Stimulated activated CD4-positive, alpha-beta T cell treated with anti-CD3 and anti-CD28 coated beads, Interleukin-4, amount 100 ng/mL, for 1 hour (primary cell): ENCODE measurements at regions not wholly inside any gene's neighbourhood (a gene's known extent, or its start where the extent isn't known, plus 50 kb on each side); places are given as distances from the start of the nearest gene placed in this dataset.
"Not testable (repeated sequence)": the region's sequence is repeated elsewhere in the genome, so short reads cannot be mapped to it uniquely, and the experiment has no call there.

Experiments
- DNase-seq: peaks from one replicate; pipeline ENCODE4 v3.0.0-alpha.2; 2020

DNA sequence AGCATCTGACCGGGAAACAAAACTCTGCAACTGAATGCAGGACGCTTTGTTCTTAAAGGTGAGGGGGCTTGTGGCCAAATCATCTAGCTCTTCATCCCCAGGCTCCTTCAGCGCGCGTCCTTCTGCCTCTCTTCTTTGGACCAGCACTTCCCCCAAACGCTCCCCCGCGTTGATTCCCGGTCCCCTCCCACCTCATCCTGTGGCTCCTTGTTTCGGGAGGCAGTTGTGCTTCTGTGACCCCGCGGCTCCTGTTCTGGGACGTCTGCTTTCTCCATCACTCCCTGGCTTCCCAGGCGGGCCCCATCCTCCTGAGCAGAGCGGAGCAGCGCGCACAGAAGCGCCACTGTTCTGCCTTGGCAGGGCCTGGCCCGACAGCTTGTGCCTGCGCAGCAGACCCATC lies 109.7 kb upstream of the ZNG1E start:
- DNase-seq: not testable (repeated sequence)

DNA sequence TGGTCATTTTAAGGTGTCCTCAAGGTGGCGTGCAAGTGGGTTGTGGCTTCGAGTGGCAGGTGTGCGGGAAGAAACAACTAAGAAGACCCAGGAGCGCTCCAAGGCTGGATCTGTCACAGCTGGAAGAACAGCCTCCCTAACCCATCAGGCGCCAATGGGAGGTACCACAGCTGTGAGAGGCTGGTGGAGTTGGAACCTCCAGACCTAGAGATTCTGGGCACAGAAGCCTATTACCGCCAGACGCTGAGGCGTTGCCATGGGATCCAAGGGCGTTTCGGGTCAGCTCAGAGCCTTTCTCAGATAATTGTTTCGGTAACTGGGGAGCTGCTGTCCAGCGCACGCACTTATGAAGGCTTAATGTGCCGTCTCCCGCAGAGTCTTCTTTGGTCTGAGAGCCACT lies 156.7 kb upstream of the ZNG1E start:
- DNase-seq: not testable (repeated sequence)

GRCh38 chr9:65514465-65514864 lies 161.3 kb upstream of the ZNG1E start:
- DNase-seq: not testable (repeated sequence)

DNA sequence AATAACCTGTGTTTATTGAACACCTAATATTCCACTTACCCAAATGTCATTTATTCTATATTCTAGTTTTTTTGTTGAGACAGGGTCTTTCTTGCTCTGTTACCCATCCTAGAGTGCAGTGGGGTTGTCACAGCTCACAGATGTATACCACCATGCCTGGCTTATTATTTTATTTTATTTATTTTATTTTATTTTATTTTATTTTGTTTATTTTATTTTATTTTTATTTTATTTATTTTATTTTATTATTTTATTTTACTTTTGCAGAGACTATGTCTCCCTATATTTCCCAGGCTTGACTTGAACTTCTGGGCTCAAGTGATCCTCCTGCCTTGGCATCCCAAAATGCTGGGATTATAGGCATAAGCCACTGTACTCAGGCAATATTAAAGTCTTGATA lies 167.8 kb upstream of the ZNG1E start:
- DNase-seq: not testable (repeated sequence)

DNA sequence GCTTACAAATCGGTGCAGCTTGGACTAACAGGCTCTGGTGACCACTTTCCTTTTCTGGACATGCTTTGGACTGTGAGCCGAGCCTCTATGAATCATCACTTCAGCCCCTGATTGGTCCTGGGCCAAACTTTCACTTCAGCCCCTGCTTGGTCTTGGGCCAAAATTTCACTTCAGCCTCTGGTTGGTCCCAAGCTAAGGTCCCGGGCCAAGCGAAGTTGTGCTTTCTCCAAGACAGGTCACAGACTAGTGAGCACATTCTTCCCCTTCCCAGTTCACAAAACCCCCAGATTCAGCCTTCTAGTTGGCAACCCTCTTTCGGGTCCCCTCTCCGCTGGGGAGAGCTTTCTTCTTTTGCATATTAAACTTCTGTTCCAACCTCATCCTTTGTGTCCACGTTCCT lies 171.0 kb upstream of the ZNG1E start:
- not testable (repeated sequence) for DNase-seq

DNA sequence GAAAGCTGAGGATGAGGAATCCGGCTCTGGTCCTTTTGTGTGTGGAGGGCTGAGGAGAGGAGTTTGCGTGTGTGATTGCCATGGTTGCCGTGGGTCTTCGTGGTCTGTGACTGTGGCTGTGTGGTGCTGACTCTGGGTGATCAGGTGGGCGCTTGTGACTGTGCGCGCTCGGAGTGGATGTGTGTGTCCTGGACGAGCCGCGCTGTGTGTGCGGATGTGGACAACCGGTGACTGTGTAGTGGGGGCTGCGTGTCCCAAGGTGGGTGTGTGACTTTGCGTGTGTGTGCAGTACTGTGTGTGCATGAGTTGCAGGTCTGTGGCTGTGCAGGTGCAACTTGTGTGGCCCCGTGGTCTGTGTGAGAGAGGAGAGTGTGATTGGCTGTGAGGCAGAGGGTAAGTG lies 172.0 kb upstream of the ZNG1E start:
- not testable (repeated sequence) for DNase-seq

DNA sequence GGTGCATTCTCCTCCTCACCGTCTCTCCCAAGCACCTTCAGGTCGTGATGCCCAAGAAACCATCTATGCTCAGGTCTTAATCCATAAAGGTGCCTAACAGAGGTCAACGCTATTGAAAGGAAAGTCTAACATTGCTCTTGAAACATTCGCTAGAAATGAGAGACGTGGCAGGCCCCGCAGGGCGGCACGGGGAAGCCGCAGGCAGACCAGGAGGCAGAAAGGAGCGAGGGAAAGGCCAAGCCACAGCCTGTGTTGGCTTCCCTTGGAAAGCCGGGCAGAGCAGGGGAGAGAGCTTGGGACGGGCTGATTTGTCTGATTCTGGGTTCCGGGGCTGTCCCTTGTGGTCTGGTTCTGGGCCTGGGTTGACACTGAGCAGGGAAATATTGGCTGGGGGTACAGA lies 192.8 kb upstream of the ZNG1E start:
- not testable (repeated sequence) for DNase-seq

DNA sequence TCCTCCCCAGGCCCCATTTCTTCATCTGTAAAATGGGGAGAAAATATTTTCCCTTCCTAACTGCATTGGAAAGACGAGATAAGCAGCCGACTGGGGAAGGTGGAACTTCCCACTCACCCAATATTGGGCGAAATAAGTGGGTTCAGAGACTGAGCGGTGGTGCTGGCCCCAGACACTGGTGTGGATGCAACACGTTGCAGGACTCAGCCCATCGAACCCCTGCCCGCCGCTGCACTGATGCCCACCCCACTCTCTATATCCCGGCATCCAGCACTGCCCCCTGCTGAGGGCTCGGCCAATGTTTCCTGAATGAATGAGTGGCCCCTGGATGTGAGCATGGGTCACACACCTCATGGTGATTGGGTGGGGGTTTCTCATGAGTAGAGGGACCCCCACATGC lies 194.4 kb upstream of the ZNG1E start:
- not testable (repeated sequence) for DNase-seq

DNA sequence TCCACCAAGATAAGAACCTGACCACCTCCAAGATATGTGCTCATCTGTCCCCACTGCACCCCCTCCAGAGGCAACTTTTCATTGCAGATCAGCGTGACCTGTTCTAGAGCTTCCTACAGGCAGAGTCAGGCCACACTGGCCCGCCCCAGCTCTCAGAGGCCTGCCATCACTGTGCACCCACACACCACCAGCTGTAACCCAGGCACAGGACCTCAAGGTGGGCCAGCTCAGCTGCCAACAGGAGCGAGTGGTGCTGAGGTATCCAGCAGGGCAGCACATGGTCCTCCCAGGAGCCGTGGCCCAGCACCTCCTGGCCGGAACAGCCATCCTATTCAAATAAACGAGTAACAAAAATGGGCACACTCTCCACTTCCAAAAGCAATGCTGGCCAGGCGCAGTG lies 189.9 kb upstream of the FOXD4L5 start:
- DNase-seq: not testable (repeated sequence)

DNA sequence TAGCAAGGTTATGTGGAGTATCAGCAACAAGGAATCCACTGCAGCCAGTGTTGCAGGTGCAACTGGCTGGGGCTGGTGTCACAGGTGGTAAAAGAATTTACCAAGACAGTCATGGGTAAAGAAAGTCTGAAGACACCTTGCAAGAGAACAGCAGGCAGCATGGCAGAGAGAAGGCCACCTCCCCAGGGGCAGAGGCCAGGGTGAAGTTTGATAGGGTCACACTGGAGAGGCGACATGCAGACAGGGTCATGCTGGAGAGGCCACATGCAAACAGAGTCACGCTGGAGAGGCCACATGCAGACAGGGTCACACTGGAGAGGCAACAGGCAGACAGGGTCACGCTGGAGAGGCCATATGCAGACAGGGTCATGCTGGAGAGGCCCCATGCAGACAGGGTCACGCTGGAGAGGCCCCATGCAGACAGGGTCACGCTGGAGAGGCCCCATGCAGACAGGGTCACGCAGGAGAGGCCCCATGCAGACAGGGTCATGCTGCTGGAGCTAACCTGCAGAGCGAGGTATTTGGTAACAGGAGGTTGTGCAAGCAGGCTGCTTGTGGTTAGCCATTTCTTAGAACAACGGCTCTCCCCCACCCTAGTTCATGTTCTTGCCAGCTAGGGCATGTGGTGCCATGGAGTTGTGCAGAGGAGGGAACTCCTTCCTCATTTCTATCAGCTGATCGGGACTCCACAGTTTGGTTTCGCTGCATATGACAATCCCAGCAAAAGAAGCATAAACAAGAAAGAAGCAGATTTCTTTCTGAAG lies 188.2 kb upstream of the FOXD4L5 start:
- DNase-seq: not testable (repeated sequence)

GRCh38 chr9:65471106-65471505 lies 186.1 kb upstream of the FOXD4L5 start:
- not testable (repeated sequence) for DNase-seq

GRCh38 chr9:65466911-65467734 lies 182.1 kb upstream of the FOXD4L5 start:
- DNase-seq: not testable (repeated sequence)

DNA sequence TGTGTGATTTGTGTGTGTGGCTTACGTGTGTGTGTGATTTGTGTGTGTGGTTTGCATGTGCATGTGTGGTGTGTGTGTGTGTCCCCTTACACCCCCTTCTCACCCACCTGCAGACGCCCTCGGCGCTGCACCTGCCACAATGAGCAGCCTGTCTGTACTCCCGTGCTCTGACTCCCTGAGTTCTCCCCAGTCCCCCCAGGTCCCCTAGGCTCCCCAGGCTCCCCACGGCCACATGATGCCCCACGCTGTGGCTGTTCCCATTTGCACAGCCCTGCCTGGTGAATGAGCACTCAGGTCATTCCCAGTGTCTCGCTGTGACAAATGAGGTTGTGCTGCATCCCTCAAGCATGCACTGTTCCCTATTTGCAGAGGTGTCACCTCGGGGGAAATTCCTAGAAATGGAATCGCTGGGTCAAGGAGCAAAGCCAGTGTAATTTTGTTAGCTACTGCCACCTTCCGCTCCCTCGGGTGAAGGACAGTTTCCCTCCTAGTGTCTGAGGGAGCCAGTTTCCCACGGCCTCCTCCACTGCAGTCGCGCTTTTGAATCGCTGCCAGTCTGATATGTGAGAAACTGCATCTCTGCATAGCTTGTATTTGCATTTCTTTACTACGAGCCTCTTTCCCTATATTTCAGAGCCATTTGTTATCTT lies 180.4 kb upstream of the FOXD4L5 start:
- not testable (repeated sequence) for DNase-seq

GRCh38 chr9:65462476-65462875 lies 177.5 kb upstream of the FOXD4L5 start:
- DNase-seq: not testable (repeated sequence)

DNA sequence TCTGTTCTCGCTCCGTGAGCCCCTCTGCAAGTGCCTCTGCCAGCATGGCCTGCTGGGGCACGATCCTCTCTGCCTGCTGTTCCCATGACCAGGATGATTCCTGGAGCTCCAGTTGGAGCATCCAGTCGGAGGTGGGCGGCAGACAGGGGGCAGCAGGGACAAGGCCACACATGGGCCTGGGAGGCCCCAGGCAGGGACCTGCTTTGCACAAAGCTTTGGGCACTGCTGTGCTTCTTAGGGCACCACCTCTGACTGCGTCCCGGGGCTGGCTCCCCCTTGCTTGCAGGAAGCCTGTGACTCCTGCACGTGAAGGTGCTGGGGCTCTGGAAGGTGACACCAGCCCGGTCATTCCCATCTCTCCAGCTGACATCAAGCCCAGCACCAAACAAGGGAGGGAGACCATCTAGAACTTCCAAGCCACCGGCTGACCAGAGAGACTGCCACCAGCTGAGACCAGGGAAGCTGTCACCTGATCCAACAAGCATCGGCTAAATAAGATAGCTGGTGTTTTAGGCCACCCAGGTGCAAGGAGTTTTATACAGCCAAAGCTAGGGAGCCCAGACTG lies 174.8 kb upstream of the FOXD4L5 start:
- no peak for DNase-seq

GRCh38 chr9:65458992-65459391 lies 174.0 kb upstream of the FOXD4L5 start:
- no peak for DNase-seq

DNA sequence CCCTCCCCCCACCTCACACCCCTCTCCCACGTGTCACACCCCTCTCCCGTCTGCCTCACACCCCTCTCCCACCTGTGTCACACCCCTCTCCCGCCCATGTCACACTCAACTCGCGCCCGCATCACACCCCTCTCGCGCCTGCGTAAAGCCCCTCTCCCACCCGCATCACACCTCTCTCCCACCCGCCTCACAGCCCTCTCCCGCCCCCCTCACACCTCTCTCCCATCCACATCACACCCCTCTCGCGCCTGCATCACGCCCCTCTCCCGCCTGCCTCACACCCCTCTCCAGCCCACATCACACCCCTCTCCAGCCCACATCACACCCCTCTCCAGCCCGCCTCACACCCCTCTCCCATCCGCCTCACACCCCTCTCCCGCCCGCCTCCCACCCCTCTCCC lies 173.5 kb upstream of the FOXD4L5 start:
- DNase-seq: no peak

DNA sequence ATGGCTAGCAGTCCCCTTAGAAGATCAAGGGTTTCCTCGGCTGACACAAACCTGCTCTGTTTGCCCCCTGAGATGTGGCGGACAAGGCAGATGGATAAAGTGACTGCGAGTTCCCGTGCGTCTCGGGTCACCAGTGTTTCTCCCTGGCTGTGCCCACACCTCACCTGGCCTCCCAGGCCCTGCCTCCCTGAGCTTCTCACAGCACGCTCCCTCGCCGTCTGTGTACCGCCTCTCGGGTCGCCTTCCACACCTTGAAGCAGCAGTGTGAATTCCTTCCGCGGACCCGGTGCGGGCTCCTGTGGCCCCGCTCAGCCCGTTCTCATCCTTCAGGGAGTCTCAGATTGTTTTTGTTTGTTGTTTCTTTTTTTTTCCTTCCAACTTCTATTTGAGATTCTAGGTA lies 172.0 kb upstream of the FOXD4L5 start:
- DNase-seq: not testable (repeated sequence)

DNA sequence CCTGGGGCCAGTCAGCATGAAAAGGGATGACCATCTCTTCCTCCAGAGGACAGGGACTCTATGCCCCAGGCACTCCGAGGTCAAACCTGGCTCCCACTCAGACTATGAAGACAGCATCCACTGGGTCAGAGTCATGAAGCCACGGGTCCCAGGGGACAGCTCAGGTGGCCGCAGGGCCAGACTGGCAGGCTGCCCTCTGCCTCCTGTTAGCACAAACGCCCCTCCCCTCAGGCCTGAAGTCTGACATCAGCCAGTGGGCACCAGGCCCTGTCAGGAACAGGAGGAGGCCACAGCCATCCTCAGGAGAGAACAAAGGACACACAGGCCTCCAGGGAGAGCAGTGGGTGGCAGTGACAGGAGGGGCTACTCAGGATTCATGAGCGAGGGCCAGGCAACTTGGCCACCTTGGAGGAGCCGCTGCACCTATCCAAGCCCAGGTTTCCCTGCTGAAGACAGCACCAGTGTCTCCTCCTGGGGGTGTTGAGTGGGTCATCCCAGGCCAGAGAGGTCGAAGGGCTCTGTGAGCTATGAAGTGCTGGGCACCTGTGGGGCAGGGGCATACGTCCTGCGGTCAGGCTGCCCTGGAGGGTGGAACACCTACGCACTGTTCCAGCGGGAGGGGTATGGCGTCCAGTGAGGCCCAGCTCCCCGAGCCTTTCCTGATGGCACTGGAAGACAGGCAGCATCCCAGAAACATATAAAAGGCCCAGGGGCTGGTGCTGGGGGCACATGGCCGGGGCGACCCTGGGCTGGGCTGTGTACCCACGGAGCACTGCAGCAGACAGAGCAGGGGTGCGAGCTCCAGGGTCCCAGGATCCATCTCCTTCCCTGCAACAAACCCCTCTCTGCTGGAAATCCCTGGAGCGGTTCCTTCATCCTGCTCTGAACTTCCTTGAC lies 171.0 kb upstream of the FOXD4L5 start:
- DNase-seq: not testable (repeated sequence)

GRCh38 chr9:65455136-65455535 lies 170.1 kb upstream of the FOXD4L5 start:
- DNase-seq: not testable (repeated sequence)

DNA sequence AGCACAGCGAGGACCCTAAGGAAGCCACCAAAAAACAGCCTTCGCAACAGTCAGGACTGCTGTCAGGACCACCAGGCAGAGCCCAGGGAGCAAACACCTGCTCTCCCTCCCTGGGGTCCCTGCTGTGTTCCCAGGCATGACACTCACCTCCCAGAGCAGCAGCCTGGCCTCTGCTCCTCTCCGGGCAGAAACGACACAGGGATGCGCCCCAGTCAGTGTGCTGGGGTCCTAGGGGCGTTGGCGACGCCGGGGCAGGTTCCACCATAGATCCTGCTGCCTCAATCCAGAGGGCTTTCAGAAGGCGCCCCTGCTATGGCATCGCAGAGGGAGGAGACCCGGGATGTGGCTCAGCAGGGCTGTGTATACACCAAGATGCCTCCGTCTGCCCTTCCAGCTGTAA lies 169.7 kb upstream of the FOXD4L5 start:
- not testable (repeated sequence) for DNase-seq

DNA sequence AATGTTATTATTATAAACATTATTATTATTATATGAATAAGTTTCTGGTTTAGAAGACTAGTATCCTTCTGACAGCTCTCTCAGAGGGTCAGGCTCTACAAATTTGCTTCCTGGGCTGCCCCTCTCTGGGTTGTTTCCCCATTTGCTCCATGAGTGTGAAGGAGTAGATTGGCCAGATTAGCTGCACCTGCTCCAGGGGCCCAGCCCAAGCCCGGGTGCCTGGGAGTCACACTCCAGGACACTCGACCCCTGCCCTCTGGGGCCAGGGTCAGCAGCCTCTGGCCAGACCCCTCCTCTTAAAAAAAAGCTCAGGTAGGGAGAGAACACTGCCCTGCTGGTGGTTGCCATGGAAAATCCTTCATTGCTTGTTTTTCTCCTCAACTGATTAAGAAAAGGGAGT lies 169.0 kb upstream of the FOXD4L5 start:
- DNase-seq: not testable (repeated sequence)
